Adrenal gland (tissue), 5 donors: ENCODE measurements at regions not wholly inside any gene's neighbourhood (a gene's known extent, or its start where the extent isn't known, plus 50 kb on each side); places are given as distances from the start of the nearest gene placed in this dataset.

ENCODE experiments used
- POLR2A ChIP-seq, 2 donors: fragments of 450-650 bp; IDR thresholded peaks; one replicate each; pipeline ENCODE4 v1.6.1; 2017; ENCODE audit warnings: antibody characterized with exemption in 2 of 2, mild to moderate bottlenecking in 2 of 2, moderate library complexity in 1 of 2
- TF ChIP-seq, protein P1 (sequence below), 6 experiments: fragments of 450-650 bp in 4 of 6; fragments of 200-600 bp in 2 of 6; sonication (generic) in 1 of 6; IDR thresholded peaks; 1 replicate in 5 of 6; 2 replicates in 1 of 6; pipeline versions ENCODE4 v1.5.1 to v1.8.0; 2016 to 2021; ENCODE audit warnings: antibody characterized with exemption in 6 of 6, mild to moderate bottlenecking in 2 of 6, moderate library complexity in 1 of 6
- donor health status: DM: no; HTN: no; CAD: no.

DNA sequence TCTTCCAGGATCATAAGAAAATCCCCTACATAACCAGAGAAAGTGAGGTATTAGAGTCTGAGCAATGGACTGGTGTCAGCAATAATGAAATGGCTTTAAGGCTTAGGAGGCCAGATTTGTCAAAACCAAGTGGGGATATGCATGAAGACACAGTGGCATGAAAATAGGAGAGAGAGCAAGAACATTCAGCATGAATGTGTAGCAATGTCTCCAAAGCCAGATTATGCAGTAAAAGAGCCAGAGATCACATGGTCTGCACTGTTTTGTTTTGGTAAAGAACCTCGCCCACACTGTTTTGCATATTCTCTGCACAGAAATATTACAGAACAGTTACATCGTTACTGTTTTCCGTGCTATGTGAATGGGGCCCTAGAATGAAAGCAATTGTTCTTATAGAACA, 589.4 kb downstream of the PLPP3 start:
- TF ChIP-seq, protein P1, sequence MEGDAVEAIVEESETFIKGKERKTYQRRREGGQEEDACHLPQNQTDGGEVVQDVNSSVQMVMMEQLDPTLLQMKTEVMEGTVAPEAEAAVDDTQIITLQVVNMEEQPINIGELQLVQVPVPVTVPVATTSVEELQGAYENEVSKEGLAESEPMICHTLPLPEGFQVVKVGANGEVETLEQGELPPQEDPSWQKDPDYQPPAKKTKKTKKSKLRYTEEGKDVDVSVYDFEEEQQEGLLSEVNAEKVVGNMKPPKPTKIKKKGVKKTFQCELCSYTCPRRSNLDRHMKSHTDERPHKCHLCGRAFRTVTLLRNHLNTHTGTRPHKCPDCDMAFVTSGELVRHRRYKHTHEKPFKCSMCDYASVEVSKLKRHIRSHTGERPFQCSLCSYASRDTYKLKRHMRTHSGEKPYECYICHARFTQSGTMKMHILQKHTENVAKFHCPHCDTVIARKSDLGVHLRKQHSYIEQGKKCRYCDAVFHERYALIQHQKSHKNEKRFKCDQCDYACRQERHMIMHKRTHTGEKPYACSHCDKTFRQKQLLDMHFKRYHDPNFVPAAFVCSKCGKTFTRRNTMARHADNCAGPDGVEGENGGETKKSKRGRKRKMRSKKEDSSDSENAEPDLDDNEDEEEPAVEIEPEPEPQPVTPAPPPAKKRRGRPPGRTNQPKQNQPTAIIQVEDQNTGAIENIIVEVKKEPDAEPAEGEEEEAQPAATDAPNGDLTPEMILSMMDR (IDR thresholded peaks at IDR 0.05) = no peak
- no peak for TF ChIP-seq POLR2A (IDR thresholded peaks at IDR 0.05)
